ENCODE measurements at regions not wholly inside any gene's neighbourhood (a gene's known extent, or its start where the extent isn't known, plus 50 kb on each side); places are given as distances from the start of the nearest gene placed in this dataset.

GRCh38 chr17:73749337-73749823 is 105.1 kb upstream of the SDK2 start:
- TF ChIP-seq CTCF (IDR thresholded peaks at IDR 0.05) (no peak), POLR2A (IDR thresholded peaks at IDR 0.05) (no peak)

All from right lobe of liver (tissue), 4 donors.